ENCODE measurements at regions not wholly inside any gene's neighbourhood (a gene's known extent, or its start where the extent isn't known, plus 50 kb on each side); places are given as distances from the start of the nearest gene placed in this dataset.

DNA sequence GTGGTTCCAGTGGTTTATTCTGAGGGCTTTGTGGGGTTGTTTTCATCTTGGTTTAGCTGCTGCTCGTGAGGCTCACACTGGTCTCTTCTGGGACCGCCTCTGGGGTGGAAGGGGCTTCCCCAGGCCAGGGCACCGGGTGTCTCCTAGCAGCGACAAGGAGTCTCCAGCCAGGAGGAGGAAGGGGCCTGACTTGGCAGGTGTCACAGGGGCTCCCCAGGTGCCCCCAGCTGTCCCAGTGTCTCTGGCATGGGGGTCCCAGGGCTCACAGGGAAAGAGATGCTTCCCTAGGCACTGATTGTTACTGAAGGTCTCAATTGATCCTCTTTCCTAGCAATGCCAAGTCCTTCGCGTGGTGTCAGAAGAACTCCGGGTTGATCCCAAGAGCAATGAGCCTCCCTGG, 241.1 kb upstream of the IRX4 start:
- no peaks in the 10 kb centered on the region for H3K9me3 ChIP-seq (ENCODE audit: control insufficient read depth in 1 of 2, low read length in 2 of 2)
- DNase-seq, result no peak
- no peaks in the 10 kb centered on the region for H3K27me3 ChIP-seq (ENCODE audit: insufficient read depth, low read length)
- no peak overlapping the region for H3K4me3 ChIP-seq (ENCODE audit: low read length in 2 of 2)
- intact Hi-C loops (cut with micrococcal nuclease), result no loop called here
- no peaks in the 10 kb centered on the region for H3K4me1 ChIP-seq (ENCODE audit: insufficient read depth, low read length)
- no peak overlapping the region for H3K27ac ChIP-seq (ENCODE audit: low read depth, low read length)
- H3K4me1 Mint-ChIP-seq, result no peaks in the 10 kb centered on the region
- peaks cover 0 to 10% (median 0%) of the 10 kb centered on the region in 8 donors for H3K9me3 Mint-ChIP-seq
- POLR2A ChIA-PET (ENCODE audit: partially characterized antibody), result no interaction called here
- no peak overlapping the region for H3K4me3 Mint-ChIP-seq
- no peak overlapping the region for H3K27ac Mint-ChIP-seq
- H3K27me3 Mint-ChIP-seq, result peaks cover 3 to 10% of the 10 kb centered on the region in 2 donors
- CTCF ChIA-PET (ENCODE audit: partially characterized antibody), result no interaction called here
- H3K36me3 Mint-ChIP-seq, result no peaks in the 10 kb centered on the region
- no peaks in the 10 kb centered on the region for H3K36me3 ChIP-seq (ENCODE audit: insufficient read depth, low read length)

DNA sequence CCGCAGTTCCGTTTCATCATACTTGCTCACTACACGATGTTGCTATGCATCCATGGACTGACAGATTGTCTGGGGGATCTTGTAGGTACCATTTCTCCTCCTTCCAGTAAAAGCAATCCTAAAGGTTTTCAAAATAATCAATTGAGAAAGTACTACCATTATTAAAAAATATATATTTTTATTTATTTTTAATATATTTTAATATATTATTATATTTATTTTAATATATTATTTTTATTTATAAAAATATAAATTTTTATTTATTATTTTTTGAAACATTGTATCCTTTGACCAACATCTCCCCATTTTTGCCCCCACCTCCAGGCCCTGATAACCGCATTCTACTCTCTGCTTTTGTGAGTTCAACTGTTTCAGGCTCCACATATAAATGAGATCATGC, 237.6 kb upstream of the IRX4 start:
- Mint-ChIP-seq H3K27ac (no peak overlapping the region), H3K4me1 (no peaks in the 10 kb centered on the region), H3K27me3 (peaks cover 7 to 10% of the 10 kb centered on the region in 2 donors), H3K9me3 (peaks cover 0 to 10% (median 0%) of the 10 kb centered on the region in 8 donors), H3K4me3 (no peak overlapping the region), H3K36me3 (no peaks in the 10 kb centered on the region)
- ChIA-PET CTCF (ENCODE audit: partially characterized antibody) (no interaction called here), POLR2A (ENCODE audit: partially characterized antibody) (no interaction called here)
- Histone ChIP-seq H3K27ac (ENCODE audit: low read depth, low read length) (no peak overlapping the region), H3K27me3 (ENCODE audit: insufficient read depth, low read length) (no peaks in the 10 kb centered on the region), H3K4me3 (ENCODE audit: low read length in 2 of 2) (no peak overlapping the region), H3K9me3 (ENCODE audit: control insufficient read depth in 1 of 2, low read length in 2 of 2) (no peaks in the 10 kb centered on the region), H3K4me1 (ENCODE audit: insufficient read depth, low read length) (no peaks in the 10 kb centered on the region), H3K36me3 (ENCODE audit: insufficient read depth, low read length) (no peaks in the 10 kb centered on the region)
- intact Hi-C loops (cut with micrococcal nuclease), result no loop called here
- DNase-seq, result no peak

DNA sequence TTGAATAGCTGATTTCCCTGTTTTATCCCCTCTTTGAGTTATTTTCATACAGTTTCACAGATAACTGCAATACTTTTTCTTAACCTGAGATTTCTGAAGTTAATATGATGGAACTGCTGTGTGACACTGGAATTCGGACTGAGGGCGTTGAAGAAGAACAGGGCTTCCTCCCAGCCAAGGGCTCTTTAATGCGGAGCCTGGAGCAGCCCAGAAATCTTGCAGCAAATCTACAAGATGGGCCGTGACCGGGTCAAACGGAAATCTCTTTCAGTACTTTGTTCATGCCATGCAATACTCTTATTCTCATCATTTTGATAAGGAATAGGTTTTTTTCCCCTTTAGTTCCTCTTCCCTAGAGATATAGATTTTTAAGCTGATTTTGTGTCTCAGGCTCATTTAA, 236.8 kb upstream of the IRX4 start:
- Histone ChIP-seq H3K36me3 (ENCODE audit: insufficient read depth, low read length) (no peaks in the 10 kb centered on the region), H3K9me3 (ENCODE audit: control insufficient read depth in 1 of 2, low read length in 2 of 2) (no peaks in the 10 kb centered on the region), H3K27ac (ENCODE audit: low read depth, low read length) (no peak overlapping the region), H3K4me1 (ENCODE audit: insufficient read depth, low read length) (no peaks in the 10 kb centered on the region), H3K4me3 (ENCODE audit: low read length in 2 of 2) (no peak overlapping the region), H3K27me3 (ENCODE audit: insufficient read depth, low read length) (no peaks in the 10 kb centered on the region)
- Mint-ChIP-seq H3K4me1 (no peaks in the 10 kb centered on the region), H3K27ac (peak overlapping the region in 1 of 7 donors; percentile 5), H3K27me3 (peaks cover 7 to 8% of the 10 kb centered on the region in 2 donors), H3K4me3 (no peak overlapping the region), H3K36me3 (no peaks in the 10 kb centered on the region), H3K9me3 (peaks cover 0 to 10% (median 0%) of the 10 kb centered on the region in 8 donors)
- DNase-seq, result no peak
- intact Hi-C loops (cut with micrococcal nuclease), result no loop called here
- CTCF ChIA-PET (ENCODE audit: partially characterized antibody), result no interaction called here
- POLR2A ChIA-PET (ENCODE audit: partially characterized antibody), result no interaction called here

DNA sequence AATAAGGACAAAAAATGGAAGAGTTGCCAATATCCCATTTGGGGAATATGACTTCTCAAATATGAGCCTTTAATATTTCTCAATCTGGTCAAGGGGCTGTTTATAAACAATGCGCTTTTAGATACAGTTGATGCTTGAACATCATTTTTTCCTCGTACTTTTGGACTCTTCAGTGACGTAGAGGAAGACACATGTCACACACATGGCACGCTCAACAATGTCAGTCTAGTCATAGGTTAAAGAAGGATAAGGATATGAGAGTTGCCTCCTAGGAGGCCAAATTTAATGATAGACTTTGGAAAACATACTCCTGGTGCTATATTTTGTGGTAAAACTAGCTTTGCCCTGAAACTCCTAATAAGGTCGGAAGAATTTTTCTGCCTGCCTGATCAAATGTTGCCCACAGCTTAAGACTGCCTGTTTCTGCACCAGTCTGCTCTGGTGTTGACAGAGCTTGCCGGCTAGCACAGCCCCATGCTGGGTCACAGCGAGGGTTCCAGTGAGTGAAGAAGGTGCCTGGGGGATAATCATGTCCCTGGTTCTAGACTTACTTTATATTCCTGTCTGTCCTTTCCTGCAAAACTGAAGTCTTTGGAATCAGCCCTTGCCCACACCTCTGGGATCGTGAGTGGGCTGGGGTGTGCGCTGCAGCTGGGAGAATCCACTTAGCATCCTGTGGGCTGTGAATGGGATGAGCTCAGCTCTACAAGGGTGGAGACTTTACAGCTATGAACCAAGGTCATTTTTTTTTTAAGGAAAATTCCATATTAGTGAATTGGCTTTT, 230.8 kb upstream of the IRX4 start:
- no peak overlapping the region for H3K4me3 Mint-ChIP-seq
- Histone ChIP-seq H3K27me3 (ENCODE audit: insufficient read depth, low read length) (no peaks in the 10 kb centered on the region), H3K4me1 (ENCODE audit: insufficient read depth, low read length) (no peaks in the 10 kb centered on the region), H3K9me3 (ENCODE audit: control insufficient read depth in 1 of 2, low read length in 2 of 2) (no peaks in the 10 kb centered on the region), H3K27ac (ENCODE audit: low read depth, low read length) (no peak overlapping the region), H3K36me3 (ENCODE audit: insufficient read depth, low read length) (no peaks in the 10 kb centered on the region), H3K4me3 (ENCODE audit: low read length in 2 of 2) (no peak overlapping the region)
- ChIA-PET POLR2A (ENCODE audit: partially characterized antibody) (no interaction called here), CTCF (ENCODE audit: partially characterized antibody) (no interaction called here)
- H3K27ac Mint-ChIP-seq, result no peak overlapping the region
- DNase-seq, result no peak
- no peaks in the 10 kb centered on the region for H3K36me3 Mint-ChIP-seq
- H3K4me1 Mint-ChIP-seq, result no peaks in the 10 kb centered on the region
- H3K9me3 Mint-ChIP-seq, result peaks cover 0 to 4% (median 0%) of the 10 kb centered on the region in 8 donors
- H3K27me3 Mint-ChIP-seq, result peaks cover 3 to 10% of the 10 kb centered on the region in 2 donors
- intact Hi-C loops (cut with micrococcal nuclease), result no loop called here

DNA sequence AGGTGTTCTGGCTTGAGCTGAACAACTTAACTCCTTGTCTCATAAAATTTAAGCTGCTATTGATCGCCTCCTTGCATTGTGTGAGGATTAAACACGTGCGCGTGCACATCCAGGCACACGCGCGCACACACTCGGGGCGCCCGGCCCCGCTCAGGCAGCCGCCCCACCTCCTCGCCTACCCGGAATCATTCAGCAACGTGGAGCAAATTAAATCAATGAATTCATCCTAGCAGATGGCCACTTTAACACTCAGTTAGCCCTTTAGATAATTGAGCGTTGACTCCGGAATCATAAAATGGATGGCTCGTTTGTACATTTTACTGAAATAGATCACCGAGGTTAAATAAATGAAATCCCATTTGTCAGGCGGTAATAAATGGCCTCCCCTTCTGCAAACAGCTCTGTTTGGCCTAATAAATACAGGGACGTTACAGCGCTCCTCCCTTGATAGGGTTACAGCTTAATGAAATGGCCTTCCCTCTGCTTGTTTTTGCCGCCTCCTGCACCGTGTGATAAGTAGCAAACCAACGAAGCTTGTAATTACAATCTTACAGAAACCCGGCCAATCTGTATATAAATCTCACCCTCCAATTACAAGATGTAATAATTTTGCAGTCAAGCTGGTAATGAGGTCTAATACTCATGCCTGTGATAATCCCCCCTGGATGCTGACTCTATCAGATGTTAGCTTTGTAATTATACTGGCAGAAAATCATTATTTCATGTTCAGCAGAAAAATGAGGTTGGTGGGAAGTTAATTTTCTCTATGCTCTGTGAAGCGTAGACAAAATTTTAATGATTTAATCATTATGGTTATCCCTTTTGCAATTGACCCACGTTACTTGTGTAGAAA, 229.7 kb upstream of the IRX4 start:
- POLR2A ChIA-PET (ENCODE audit: partially characterized antibody), result no interaction called here
- peaks cover 3% of the 10 kb centered on the region in 2 donors for H3K27me3 Mint-ChIP-seq

DNA sequence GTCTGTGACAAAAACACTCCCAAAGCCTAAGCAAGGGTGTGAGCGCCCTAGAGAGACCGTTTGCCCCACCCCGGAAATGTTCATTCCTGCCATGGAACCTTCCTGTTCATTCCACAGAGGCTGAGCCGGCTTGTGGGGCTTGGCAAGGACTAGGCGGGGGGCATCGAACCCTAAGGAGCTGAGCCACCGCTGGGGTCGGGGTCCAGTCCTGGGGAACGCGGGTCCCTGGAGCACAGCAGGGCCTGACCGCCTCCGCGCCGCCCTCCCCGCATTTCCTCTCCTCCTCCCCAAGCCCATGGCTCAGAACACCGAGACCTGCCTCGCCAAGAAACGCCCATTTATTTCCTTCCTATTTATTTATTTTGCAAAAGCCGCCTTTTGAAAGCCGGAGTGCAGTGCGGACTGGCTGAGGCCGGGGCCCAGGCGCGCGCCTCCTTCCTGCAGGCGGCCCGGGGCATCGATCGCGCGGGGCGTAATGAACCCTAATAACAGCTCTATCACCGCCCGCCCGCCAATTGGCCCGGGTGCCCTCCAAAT, 228.9 kb upstream of the IRX4 start:
- CTCF ChIA-PET (ENCODE audit: partially characterized antibody), result no interaction called here
- Histone ChIP-seq H3K9me3 (ENCODE audit: control insufficient read depth in 1 of 2, low read length in 2 of 2) (no peaks in the 10 kb centered on the region), H3K36me3 (ENCODE audit: insufficient read depth, low read length) (no peaks in the 10 kb centered on the region), H3K27ac (ENCODE audit: low read depth, low read length) (no peak overlapping the region), H3K4me1 (ENCODE audit: insufficient read depth, low read length) (no peaks in the 10 kb centered on the region), H3K4me3 (ENCODE audit: low read length in 2 of 2) (no peak overlapping the region), H3K27me3 (ENCODE audit: insufficient read depth, low read length) (no peaks in the 10 kb centered on the region)
- POLR2A ChIA-PET (ENCODE audit: partially characterized antibody), result no interaction called here
- H3K4me1 Mint-ChIP-seq, result no peaks in the 10 kb centered on the region
- no peak overlapping the region for H3K4me3 Mint-ChIP-seq
- H3K27me3 Mint-ChIP-seq, result peaks cover 3% of the 10 kb centered on the region in 2 donors
- H3K9me3 Mint-ChIP-seq, result peaks cover 0 to 6% (median under 1%) of the 10 kb centered on the region in 8 donors
- DNase-seq, result no peak
- no peak overlapping the region for H3K27ac Mint-ChIP-seq
- intact Hi-C loops (cut with micrococcal nuclease), result no loop called here
- H3K36me3 Mint-ChIP-seq, result no peaks in the 10 kb centered on the region

More for the DNA sequence above, 229.7 kb upstream of the IRX4 start:
- H3K9me3 ChIP-seq (ENCODE audit: control insufficient read depth in 1 of 2, low read length in 2 of 2), result no peaks in the 10 kb centered on the region
- Mint-ChIP-seq H3K9me3 (peaks cover 0 to 4% (median 0%) of the 10 kb centered on the region in 8 donors), H3K36me3 (no peaks in the 10 kb centered on the region), H3K4me3 (no peak overlapping the region), H3K4me1 (no peaks in the 10 kb centered on the region), H3K27ac (no peak overlapping the region)
- no peak overlapping the region for H3K4me3 ChIP-seq (ENCODE audit: low read length in 2 of 2)
- no peaks in the 10 kb centered on the region for H3K27me3 ChIP-seq (ENCODE audit: insufficient read depth, low read length)
- no peaks in the 10 kb centered on the region for H3K36me3 ChIP-seq (ENCODE audit: insufficient read depth, low read length)
- intact Hi-C loops (cut with micrococcal nuclease), result no loop called here
- no peak overlapping the region for H3K27ac ChIP-seq (ENCODE audit: low read depth, low read length)
- no peak for DNase-seq
- CTCF ChIA-PET (ENCODE audit: partially characterized antibody), result no interaction called here
- H3K4me1 ChIP-seq (ENCODE audit: insufficient read depth, low read length), result no peaks in the 10 kb centered on the region

DNA sequence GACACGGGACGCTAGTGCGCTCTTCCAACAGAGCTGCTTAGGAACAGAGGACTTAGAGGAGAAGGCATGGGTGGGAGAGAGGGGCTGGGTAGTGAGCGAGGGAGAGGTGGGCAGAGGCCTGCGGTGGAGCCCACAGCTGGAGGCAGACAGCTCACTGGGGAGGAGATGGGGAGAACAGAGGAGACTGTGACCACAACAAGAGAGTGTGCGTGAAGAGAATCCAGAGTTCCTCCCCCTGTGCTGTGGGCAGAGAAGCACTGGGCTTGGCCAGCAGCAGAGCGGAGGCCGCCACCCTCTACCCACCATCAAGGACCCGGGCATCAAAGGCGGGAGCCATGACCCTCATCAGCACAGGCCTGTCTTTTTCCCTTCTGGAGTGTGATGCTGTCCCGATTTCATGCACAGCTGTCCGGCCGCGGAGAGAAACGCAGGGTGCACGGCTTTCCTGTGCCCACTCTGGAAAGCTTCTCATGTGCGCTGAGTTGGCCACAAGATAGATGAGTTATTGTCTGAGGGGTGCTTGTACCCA, 228.3 kb upstream of the IRX4 start:
- no peak overlapping the region for H3K4me3 ChIP-seq (ENCODE audit: low read length in 2 of 2)
- DNase-seq, result no peak
- H3K36me3 Mint-ChIP-seq, result no peaks in the 10 kb centered on the region
- no peak overlapping the region for H3K4me3 Mint-ChIP-seq
- peaks cover 0 to 12% (median 7%) of the 10 kb centered on the region in 8 donors for H3K9me3 Mint-ChIP-seq
- H3K4me1 ChIP-seq (ENCODE audit: insufficient read depth, low read length), result no peaks in the 10 kb centered on the region
- POLR2A ChIA-PET (ENCODE audit: partially characterized antibody), result no interaction called here
- H3K27ac Mint-ChIP-seq, result no peak overlapping the region
- no peaks in the 10 kb centered on the region for H3K4me1 Mint-ChIP-seq
- no peaks in the 10 kb centered on the region for H3K36me3 ChIP-seq (ENCODE audit: insufficient read depth, low read length)
- H3K27me3 Mint-ChIP-seq, result peaks cover 3% of the 10 kb centered on the region in 2 donors
- no peaks in the 10 kb centered on the region for H3K27me3 ChIP-seq (ENCODE audit: insufficient read depth, low read length)
- intact Hi-C loops (cut with micrococcal nuclease), result no loop called here
- CTCF ChIA-PET (ENCODE audit: partially characterized antibody), result no interaction called here
- no peaks in the 10 kb centered on the region for H3K9me3 ChIP-seq (ENCODE audit: control insufficient read depth in 1 of 2, low read length in 2 of 2)
- H3K27ac ChIP-seq (ENCODE audit: low read depth, low read length), result no peak overlapping the region

Measured in CD4-positive, alpha-beta memory T cell (primary cell).